ENCODE measurements at regions not wholly inside any gene's neighbourhood (a gene's known extent, or its start where the extent isn't known, plus 50 kb on each side); places are given as distances from the start of the nearest gene placed in this dataset.

GRCh38 chr12:105974738-105975137, 164.0 kb downstream of the NUAK1 start:
- TF ChIP-seq EZH2 (IDR thresholded peaks at IDR 0.05; ENCODE audit: borderline replicate concordance, low read length) = no peak
- TF ChIP-seq, protein P1, sequence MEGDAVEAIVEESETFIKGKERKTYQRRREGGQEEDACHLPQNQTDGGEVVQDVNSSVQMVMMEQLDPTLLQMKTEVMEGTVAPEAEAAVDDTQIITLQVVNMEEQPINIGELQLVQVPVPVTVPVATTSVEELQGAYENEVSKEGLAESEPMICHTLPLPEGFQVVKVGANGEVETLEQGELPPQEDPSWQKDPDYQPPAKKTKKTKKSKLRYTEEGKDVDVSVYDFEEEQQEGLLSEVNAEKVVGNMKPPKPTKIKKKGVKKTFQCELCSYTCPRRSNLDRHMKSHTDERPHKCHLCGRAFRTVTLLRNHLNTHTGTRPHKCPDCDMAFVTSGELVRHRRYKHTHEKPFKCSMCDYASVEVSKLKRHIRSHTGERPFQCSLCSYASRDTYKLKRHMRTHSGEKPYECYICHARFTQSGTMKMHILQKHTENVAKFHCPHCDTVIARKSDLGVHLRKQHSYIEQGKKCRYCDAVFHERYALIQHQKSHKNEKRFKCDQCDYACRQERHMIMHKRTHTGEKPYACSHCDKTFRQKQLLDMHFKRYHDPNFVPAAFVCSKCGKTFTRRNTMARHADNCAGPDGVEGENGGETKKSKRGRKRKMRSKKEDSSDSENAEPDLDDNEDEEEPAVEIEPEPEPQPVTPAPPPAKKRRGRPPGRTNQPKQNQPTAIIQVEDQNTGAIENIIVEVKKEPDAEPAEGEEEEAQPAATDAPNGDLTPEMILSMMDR (IDR thresholded peaks at IDR 0.05; ENCODE audit: low read length) = no peak
- H3K27ac ChIP-seq (ENCODE audit: low read depth, low read length, poor library complexity, severe bottlenecking) = no peak overlapping the region
- no peaks in the 10 kb centered on the region for H3K9me3 ChIP-seq (ENCODE audit: low read length)
- H3F3A ChIP-seq (ENCODE audit: insufficient read depth, low read length) = no peaks in the 10 kb centered on the region
- H3K79me2 ChIP-seq (ENCODE audit: insufficient read depth, low read length) = no peaks in the 10 kb centered on the region
- no peaks in the 10 kb centered on the region for H3K4me1 ChIP-seq (ENCODE audit: insufficient read depth, low read length, severe bottlenecking)
- no peaks in the 10 kb centered on the region for H3K9me2 ChIP-seq (ENCODE audit: low read depth, low read length)
- no peaks in the 10 kb centered on the region for H4K20me1 ChIP-seq (ENCODE audit: insufficient read depth, low read length)
- H3K27me3 ChIP-seq (ENCODE audit: insufficient read depth, low read length) = no peaks in the 10 kb centered on the region
- H3K9ac ChIP-seq (ENCODE audit: low read length) = no peak overlapping the region
- H3K36me3 ChIP-seq (ENCODE audit: insufficient read depth, low read length) = no peaks in the 10 kb centered on the region
- H3K4me2 ChIP-seq (ENCODE audit: low read length) = no peak overlapping the region
- no peak overlapping the region for H3K4me3 ChIP-seq (ENCODE audit: low read depth, low read length, poor library complexity, severe bottlenecking)
- no peak overlapping the region for H2AFZ ChIP-seq (ENCODE audit: low read length)

- H3K4me2 ChIP-seq (ENCODE audit: low read length) = no peak overlapping the region
- no peaks in the 10 kb centered on the region for H3K27me3 ChIP-seq (ENCODE audit: insufficient read depth, low read length)
- H3K9ac ChIP-seq (ENCODE audit: low read length) = no peak overlapping the region
- no peaks in the 10 kb centered on the region for H4K20me1 ChIP-seq (ENCODE audit: insufficient read depth, low read length)
- no peak for TF ChIP-seq EZH2 (IDR thresholded peaks at IDR 0.05; ENCODE audit: borderline replicate concordance, low read length)
- TF ChIP-seq, protein P1 (IDR thresholded peaks at IDR 0.05; ENCODE audit: low read length) = no peak
- no peaks in the 10 kb centered on the region for H3K79me2 ChIP-seq (ENCODE audit: insufficient read depth, low read length)
- H3K27ac ChIP-seq (ENCODE audit: low read depth, low read length, poor library complexity, severe bottlenecking) = no peak overlapping the region
- H3K36me3 ChIP-seq (ENCODE audit: insufficient read depth, low read length) = no peaks in the 10 kb centered on the region
- no peak overlapping the region for H2AFZ ChIP-seq (ENCODE audit: low read length)
- no peaks in the 10 kb centered on the region for H3F3A ChIP-seq (ENCODE audit: insufficient read depth, low read length)
- H3K4me1 ChIP-seq (ENCODE audit: insufficient read depth, low read length, severe bottlenecking) = no peaks in the 10 kb centered on the region
- no peaks in the 10 kb centered on the region for H3K9me2 ChIP-seq (ENCODE audit: low read depth, low read length)
- no peaks in the 10 kb centered on the region for H3K9me3 ChIP-seq (ENCODE audit: low read length)
- H3K4me3 ChIP-seq (ENCODE audit: low read depth, low read length, poor library complexity, severe bottlenecking) = no peak overlapping the region
Observed at GRCh38 chr12:105975351-105975750, 163.4 kb downstream of the NUAK1 start.

DNA sequence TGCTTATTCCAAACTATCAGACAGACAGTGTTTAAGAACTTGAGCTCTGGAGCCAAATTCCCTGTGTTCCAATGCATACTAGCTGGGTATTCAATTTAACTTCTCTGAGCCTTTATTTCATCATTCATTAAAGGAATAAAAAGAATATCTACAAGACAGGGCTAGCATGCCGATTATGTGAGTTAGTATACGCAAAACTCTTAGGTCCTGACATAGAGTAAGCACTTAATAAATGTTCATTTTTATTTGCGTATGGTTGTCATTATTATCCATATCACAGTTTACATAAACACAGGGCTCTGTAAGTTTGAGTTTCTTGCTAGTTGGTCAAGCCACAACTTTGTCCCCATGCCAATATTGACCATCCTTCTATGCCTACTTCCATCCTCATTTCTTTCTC, 161.5 kb downstream of the NUAK1 start:
- Histone ChIP-seq H3K9me3 (ENCODE audit: low read length) (no peaks in the 10 kb centered on the region), H2AFZ (ENCODE audit: low read length) (no peak overlapping the region), H3K4me2 (ENCODE audit: low read length) (no peak overlapping the region), H3K79me2 (ENCODE audit: insufficient read depth, low read length) (no peaks in the 10 kb centered on the region), H4K20me1 (ENCODE audit: insufficient read depth, low read length) (no peaks in the 10 kb centered on the region), H3K36me3 (ENCODE audit: insufficient read depth, low read length) (no peaks in the 10 kb centered on the region), H3K27ac (ENCODE audit: low read depth, low read length, poor library complexity, severe bottlenecking) (no peak overlapping the region), H3K4me1 (ENCODE audit: insufficient read depth, low read length, severe bottlenecking) (no peaks in the 10 kb centered on the region), H3F3A (ENCODE audit: insufficient read depth, low read length) (no peaks in the 10 kb centered on the region), H3K27me3 (ENCODE audit: insufficient read depth, low read length) (no peaks in the 10 kb centered on the region), H3K4me3 (ENCODE audit: low read depth, low read length, poor library complexity, severe bottlenecking) (no peak overlapping the region), H3K9ac (ENCODE audit: low read length) (no peak overlapping the region), H3K9me2 (ENCODE audit: low read depth, low read length) (no peaks in the 10 kb centered on the region)
- TF ChIP-seq, protein P1 (IDR thresholded peaks at IDR 0.05; ENCODE audit: low read length) = no peak
- no peak for TF ChIP-seq EZH2 (IDR thresholded peaks at IDR 0.05; ENCODE audit: borderline replicate concordance, low read length)

All from OCI-LY1 (cell line).